Prostate gland (tissue), 2 donors: ENCODE measurements at regions not wholly inside any gene's neighbourhood (a gene's known extent, or its start where the extent isn't known, plus 50 kb on each side); places are given as distances from the start of the nearest gene placed in this dataset.

ENCODE experiments used
- POLR2A ChIP-seq: fragments of 450-650 bp; IDR thresholded peaks from one replicate; pipeline ENCODE4 v1.6.1; 2016; ENCODE audit warnings: antibody characterized with exemption, mild to moderate bottlenecking
- TF ChIP-seq, protein P1 (sequence below), 4 experiments: fragments of 200-600 bp in 2 of 4; fragments of 450-650 bp in 2 of 4; sonication (generic) in 2 of 4; IDR thresholded peaks; 1 replicate in 3 of 4; 2 replicates in 1 of 4; pipeline ENCODE4 v1.5.1; 2016 to 2019; ENCODE audit warnings: antibody characterized with exemption in 4 of 4, mild to moderate bottlenecking in 2 of 4, moderate library complexity in 2 of 4

DNA sequence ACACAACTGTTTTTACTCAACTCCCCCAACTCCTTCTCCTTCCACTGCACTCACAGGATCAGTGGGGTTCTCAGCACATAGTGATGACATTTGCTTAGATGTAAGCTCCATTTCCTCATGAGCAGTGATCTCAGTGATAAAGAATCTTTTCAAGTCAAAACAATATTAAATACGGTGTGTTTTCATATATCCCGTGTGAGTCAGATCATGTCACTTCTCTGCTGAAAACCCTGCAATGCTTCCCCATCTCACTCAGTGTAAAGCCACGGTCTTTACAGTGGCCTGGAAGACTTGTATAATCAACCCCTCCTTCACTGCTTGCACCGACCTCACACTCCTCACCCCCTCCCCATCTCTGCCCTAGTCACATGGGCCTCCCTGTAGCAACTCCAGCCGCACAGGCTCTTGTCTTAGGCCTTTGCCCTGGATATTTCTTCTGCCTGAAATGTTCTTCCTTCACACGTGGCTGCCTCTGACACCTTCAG is 149.7 kb upstream of the ARHGAP5 start:
- TF ChIP-seq, protein P1, sequence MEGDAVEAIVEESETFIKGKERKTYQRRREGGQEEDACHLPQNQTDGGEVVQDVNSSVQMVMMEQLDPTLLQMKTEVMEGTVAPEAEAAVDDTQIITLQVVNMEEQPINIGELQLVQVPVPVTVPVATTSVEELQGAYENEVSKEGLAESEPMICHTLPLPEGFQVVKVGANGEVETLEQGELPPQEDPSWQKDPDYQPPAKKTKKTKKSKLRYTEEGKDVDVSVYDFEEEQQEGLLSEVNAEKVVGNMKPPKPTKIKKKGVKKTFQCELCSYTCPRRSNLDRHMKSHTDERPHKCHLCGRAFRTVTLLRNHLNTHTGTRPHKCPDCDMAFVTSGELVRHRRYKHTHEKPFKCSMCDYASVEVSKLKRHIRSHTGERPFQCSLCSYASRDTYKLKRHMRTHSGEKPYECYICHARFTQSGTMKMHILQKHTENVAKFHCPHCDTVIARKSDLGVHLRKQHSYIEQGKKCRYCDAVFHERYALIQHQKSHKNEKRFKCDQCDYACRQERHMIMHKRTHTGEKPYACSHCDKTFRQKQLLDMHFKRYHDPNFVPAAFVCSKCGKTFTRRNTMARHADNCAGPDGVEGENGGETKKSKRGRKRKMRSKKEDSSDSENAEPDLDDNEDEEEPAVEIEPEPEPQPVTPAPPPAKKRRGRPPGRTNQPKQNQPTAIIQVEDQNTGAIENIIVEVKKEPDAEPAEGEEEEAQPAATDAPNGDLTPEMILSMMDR (IDR thresholded peaks at IDR 0.05) = no peak
- TF ChIP-seq POLR2A = no peak
